GM18909 (cell line): ENCODE measurements at regions not wholly inside any gene's neighbourhood (a gene's known extent, or its start where the extent isn't known, plus 50 kb on each side); places are given as distances from the start of the nearest gene placed in this dataset.
"Not testable (repeated sequence)": the region's sequence is repeated elsewhere in the genome, so short reads cannot be mapped to it uniquely, and the experiment has no call there.

Experiments used
- ATAC-seq: cut with Tn5 transposase; IDR thresholded peaks from one replicate; pipeline ENCODE4 v1.9.1; 2021; ENCODE audit warnings: mild to moderate bottlenecking; ENCODE audit not compliant: unreplicated experiment, poor library complexity

DNA sequence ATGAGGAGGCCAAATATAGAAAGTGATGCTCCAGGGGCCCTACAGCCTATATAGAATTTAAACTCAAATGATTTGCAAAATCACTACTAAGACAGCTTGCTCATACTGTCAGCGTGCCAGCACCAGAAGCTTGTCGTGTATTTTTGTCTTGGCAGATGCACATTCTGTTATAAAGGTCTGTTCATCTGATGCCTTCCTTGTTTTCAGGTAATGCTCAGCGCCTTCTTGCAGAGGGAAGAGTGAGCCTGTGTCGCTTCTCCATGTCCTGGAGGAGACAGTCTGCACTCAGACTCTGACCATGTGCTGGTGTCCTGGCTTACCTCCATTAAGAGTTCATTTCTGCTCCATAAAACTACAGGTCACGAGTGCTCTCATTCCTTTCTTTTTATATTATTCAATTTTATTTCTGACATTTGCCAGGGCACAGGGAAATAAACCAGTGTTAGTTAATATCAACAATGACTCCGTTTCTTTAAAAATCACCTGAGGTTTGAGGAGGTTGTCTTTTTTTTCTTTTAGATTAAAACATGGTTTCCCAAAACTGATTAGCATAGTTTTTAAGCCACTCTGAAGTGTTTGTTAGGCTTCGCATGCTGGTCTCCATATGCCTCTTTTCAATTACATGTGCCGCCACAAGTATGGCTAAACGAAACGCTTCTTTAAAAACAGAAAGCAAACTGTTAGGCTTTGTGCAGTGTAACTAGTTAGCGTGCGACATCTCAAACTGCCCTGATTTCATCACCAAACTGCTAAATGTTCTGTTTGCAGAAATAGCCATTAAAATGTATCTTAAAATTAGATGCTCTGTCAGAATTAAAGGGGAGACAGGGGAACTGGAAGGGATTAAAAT lies 215.2 kb upstream of the GK2 start:
- ATAC-seq = no peak

DNA sequence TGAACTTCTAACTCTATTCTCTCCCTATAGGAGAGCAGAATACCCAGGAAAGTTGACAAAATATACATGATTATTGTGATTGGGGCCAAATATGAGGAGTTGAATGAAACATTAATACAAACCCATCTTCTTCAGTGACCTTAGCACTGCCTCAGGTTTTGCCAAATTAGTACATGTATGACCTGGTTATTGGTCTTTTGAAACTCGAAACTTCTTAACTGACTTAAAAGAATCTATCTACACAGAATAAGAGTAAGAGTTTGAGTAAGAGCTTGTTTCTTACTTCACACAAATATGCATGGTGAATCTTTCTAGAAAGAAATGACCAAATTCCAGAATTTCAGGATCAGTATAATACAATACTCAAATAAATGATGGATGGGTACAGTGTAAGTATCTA lies 213.0 kb upstream of the GK2 start:
- no peak for ATAC-seq

DNA sequence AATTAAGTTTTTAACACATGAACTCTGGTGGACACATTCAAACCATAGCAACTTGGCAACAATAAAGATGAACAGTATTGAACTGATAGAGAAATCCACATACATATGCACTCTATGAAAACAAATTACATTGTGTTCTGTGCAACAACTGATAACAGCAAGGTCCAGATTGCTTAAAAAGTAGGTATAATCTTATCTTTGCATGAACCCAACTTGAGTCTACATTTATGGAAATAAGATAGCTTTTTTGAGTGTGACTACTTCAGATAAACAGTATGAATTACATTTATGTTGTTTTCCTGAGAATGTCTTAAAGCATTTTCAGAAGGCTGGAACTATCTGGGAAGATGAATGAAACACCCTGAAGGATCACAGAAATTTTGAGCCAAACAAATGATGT lies 212.6 kb upstream of the GK2 start:
- ATAC-seq = no peak

DNA sequence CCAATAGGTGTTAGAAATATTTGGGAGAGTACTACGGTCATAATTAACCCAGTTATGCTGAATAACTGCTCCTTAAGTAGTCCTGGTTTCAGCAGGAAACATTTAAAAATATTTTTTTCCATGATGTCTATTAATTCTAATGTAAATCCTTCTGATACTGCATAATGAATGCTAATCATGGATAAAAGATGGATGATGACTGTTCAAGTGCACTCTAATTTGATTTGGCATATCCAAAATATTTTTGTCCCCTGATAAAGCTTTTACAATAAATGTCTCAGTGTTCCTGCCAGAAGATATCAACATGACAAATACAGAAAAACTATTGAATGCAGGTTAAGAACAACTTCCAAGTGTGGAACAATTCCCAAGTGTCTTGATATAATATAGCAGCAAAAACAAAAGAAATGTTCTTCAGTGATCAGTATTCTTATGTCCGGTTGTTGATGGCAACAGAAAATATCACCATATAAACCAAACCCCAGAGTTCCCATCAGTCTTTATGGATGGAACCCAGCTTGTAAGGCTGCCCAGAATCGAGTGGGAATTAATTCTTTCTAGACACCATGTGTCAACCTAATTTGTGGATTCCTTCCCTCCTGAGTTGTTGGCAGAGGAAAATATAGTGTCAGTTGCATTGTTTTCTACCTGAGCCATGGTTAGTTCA lies 205.4 kb upstream of the GK2 start:
- no peak for ATAC-seq

DNA sequence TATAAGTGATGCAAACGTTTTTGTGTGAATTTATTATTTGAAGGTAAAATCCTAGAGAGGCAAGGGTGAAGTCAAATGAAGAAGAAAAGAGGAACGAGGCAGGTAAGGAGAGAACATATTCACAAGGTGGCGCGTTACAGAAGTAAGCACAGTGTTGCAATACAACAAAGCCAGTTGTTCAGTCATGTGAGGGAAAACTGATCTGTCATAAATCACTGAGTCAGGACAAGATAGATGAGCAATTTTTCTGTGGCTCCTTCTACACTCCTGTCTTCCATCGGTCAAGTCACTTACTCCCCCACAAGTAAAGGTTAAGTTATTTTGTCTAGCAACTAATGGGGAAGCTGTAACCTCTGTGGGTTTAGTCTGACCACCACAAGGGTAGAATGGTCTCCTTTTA lies 203.0 kb upstream of the GK2 start:
- no peak for ATAC-seq

DNA sequence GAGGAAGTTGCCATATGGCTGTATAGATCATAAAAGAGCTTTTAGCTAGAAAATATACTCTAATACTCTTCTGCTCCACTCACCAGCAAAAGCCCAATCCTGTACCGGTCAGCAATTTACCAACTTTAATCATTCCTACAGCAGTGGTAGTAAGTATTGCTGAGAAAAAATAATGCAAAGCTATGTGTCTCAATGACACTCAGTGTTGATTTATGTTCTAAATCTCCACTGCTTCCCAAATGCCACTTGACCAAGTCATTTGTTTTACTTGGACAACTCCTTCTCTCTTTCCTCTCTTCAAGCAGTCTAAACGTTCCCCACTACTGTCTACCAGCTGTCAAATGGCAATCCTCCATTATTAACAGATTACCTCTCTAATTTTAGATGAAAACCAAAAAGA lies 201.8 kb upstream of the GK2 start:
- ATAC-seq = no peak

DNA sequence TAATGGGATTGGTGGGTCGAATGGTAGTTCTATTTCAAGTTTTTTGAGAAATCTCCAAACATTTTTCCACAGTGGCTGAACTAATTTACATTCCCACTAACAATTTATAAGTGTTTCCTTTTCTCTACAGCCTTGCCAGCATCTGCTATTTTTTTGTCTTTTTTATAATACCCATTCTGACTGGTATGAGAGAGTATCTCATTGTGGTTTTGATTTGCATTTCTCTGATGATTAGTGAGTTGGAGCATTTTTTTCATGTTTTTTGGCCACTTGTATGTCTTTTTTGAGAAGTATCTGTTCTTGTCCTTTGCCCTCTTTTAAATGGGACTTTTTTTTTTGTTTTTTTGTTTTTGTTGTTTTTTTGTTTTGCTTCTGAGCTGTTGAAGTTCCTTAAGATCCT lies 200.0 kb upstream of the GK2 start:
- ATAC-seq = no peak

DNA sequence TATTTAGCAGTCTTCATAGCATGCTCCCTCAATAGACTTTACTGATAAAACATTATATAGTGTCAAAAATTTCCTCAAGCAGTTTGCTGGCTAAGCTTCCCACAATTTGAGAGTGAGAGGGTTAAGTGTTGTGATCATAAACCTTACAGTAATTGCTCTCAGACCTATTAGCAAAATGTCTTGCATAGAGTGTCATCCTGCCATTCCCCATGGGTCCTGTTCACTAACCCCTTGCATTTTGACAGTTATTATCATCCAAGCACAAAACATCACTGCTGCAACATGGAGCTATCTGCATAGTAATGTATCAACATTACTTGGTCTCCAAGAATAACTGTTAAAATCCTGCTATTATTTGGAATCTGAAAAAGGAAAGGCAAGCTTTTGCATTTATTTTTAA lies 196.1 kb upstream of the GK2 start:
- peak; percentile 5 for ATAC-seq

DNA sequence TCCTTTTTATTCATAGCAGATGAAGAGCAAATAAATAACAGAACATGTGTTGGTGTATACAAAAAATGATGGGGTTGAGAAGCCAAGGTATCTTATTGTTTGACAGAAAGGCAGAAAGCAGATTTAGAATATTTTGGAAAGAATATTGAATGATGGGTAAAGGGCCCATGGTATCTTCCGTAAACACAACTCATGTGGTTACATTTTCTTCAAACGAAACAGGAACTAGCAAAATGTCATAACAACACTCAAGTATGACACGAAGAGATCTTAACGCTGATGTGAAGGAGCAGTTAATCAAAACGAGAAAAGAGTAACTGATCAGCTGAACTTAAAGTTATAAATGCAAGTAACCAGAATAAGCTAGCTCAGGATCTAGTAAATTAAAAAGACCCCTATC lies 195.7 kb upstream of the GK2 start:
- peak; percentile 80 for ATAC-seq

DNA sequence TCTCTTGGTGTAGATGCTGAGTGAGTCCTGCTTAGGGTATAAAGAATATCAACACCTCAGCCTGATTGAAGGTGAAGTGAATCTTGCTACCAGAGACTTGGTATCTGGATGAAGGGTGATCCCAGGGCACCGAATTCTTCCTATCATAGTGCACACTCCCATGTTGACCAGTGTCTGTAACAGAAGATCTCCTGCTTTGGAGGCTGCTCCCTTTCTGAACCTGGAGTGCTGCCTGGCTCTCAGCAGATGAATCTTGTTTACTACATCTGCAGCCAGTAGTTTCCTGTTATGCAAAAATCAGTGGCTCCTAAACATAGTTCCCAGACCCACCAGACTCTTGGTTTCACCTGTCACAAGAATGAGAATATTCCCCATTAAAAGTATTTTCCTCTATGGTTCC lies 191.7 kb upstream of the GK2 start:
- no peak for ATAC-seq

DNA sequence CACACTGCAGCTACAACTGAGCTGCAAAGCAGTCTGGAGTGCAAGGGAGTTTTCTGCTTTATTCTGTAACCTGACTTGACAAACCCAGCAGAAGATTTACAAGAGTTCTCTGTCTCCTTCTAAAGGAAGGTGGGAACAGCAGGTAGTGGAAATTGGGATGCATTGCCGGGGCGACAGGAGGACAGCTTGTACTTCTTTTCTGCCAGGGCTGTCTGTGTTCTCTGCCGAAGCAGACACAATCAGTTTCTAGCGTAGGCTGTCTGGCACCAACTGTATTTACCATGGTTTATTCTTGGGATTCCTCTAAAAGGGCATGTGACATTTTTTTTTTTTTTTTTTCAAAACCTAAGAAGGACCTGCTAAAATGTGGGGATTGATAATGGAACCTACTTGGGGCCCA lies 190.8 kb upstream of the GK2 start:
- ATAC-seq = no peak

DNA sequence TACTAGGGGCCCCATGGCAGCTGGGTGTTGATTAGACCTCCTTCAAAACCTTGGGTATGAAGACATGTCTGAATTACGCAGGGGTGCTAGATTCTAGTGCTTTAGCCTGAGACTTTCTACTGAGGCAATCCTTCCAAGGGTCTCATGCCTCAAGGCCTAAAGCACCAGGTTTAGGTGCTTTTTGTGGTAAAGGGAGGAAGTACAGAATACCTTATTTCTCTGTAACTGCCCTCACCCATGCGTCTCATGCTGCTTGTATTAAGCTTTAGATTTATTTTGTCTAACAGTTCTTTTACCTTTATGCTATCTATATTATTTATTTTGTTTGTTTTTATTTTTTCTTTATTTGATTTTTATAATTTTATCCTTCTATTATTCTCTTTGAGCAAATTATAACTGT lies 190.2 kb upstream of the GK2 start:
- ATAC-seq = no peak

DNA sequence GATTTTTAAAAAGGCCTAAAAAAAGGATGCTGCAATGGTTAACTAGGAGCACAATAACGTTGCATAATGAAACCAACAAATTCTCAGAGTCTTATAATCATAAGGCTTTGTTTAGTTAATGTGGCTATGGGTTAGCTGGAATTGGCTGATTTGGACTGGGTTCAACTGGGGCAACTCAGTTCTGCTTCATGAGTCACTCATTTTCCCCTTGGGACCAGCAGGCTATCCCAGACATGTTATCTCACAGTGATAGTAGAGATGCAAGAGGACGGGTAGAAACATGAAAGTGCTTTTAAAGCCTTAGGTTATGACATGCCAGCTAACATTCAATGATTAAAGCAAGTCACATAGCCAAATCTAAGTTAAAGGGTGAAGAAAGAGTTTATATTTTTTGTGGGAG lies 189.2 kb upstream of the GK2 start:
- no peak for ATAC-seq

DNA sequence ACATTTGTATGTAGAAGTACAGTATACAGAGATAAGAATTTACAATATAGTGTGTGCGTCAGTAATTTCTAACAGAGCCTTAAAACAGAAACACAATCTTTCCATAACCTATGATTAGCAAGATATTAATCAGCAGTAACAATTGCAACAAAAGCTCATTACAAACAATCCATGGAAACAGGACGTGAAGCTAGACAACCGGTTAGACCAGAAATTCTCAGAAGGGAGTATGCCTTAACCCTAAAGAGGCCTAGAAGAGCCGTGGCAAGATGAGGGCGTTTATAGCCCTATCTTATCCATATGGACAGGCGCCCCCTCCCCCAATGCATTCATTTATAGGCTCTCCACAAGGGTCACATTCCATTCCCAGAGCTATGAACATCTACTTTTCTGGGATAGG lies 184.2 kb upstream of the GK2 start:
- not testable (repeated sequence) for ATAC-seq

DNA sequence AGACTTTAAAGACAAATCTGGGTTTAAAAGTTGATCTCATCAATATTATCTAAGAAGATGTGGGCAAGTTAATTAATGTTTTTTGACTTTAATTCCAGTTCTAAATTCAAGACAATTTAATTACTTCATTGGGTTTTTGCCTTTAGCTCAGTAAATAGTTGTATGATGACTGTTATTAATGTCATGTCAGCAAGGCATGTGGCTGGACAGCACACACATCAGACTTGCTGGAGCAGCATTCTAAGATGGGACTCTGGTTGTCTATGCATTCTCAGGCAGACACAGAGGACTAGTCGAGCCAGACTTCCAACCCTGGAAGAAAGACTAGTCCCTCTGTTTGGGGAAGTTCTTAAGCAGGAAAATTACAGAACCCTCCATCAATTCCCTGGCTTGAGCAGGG lies 180.7 kb upstream of the GK2 start:
- no peak for ATAC-seq

DNA sequence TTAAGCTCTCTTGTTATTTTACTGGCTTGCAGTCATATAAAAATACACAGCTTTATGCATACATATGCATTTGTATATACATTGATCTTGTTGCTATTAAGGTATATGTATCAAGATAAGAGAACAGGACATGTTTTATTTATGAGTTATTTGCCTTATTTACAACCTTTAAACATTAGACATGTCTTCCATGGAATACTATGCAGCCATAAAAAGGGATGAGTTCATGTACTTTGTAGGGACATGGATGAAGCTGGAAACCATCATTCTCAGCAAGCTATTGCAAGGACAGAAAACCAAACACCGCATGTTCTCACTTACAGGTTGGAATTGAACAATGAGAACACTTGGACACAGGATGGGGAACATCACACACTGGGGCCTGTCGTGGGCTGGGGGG lies 179.2 kb upstream of the GK2 start:
- not testable (repeated sequence) for ATAC-seq

DNA sequence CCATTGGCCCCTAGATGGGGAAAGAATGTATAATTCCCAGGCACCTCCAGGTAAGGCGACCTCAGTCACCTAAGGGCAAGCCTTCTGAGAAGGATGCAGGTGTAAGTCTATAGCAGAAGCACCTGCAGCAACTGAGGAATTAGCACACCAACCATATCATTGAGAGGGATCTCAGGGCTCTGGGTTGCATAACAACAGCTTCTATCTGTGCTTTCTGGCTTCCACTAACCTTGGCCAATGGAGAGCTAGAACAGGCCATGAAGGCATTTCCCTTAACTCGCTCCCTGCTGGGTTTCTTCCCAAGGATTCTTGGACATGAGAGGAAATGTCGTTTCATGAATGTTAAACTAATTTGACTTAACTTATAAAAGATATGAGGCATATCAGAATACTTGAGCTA lies 177.8 kb upstream of the GK2 start:
- no peak for ATAC-seq

DNA sequence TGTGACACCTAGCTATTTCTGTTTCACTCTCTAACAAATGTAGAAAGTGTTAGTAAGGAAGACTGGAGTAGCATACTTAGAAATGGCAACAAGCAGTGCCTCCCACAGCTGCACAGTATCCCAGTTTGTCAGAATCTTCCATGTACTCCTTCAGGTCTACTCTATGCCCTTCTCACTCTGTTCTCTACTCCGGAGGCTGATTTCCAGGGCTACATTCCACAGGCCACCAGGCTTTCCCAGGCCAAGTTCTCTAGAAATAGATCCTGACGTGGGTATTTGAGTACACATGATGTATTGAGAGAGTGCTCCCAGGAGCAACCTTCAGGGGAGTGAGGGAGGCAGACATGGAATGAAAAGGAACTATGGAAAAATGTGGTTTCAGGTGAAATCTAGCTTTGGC lies 177.3 kb upstream of the GK2 start:
- ATAC-seq = no peak

DNA sequence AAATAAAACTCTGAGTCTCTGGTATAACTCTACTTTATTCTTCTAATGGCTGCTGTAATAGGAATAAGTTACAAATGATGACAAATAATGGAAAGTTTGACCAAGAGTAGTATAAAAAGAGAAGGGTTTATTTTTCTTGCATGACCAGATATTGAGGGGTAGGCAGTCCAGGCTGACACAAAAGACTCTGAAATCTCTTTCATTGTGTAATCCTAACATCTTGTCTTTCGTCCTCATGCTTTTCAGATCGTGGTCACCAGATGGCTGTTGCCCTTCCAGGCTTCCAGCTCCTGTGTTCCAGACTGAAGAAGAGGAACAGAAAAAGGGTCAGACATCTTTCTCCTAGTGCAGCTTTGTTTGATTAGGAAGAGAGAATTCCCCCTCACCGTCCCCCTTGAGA lies 176.9 kb upstream of the GK2 start:
- ATAC-seq = no peak

DNA sequence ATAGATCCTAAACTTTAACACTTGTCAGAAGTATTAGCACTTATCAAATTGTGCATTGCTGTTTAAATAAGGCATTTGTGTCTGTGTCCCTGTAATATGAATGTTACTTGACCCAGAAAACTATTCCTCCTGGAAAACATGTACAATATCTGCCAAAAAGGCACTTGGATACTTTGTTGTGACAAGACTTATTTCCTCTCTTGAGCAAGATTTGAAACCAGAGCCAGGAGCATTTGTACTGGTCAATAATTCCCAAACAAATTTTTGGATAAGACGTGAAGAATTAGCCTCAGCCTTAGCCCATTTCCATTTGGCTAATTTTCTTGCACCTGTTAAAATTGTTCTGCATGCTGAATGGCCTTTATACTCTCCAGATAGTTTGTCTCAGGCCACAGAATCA lies 176.3 kb upstream of the GK2 start:
- no peak for ATAC-seq

DNA sequence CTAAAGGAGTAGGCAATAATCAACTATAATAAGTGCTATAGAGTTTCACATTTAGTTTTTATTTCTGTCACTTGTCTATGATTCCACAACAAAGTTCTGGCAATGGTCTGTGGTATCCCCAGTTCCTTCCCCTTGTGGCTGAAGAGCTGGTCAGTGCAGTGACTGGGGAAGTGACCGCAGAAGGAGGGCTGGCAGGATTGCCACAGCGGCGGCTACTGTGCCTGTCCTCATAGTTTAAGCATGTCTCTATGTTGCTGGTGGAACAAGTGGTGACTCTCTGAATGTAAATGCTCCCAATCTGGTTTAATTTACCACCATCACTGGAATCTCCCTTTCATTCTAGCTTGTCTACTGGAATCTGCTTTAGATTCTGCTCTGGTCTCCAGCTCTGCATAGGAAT lies 170.6 kb upstream of the GK2 start:
- ATAC-seq = no peak

DNA sequence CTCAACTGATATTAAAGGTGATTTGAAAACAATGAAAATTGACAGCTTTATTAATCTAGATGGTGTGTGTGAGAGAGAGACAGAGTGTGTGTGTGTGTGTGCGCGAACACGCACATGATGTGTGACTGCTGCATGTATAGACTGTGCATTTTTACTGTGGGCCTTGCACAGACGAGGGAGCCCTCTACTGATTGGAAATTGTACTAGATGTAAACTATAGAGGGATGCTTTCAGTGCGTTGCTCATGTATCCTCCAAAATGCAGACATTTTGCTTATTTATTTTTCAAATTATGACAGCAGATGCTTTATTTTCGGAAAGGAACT lies 168.4 kb upstream of the GK2 start:
- ATAC-seq = peak; percentile 61
